ENCODE measurements at regions not wholly inside any gene's neighbourhood (a gene's known extent, or its start where the extent isn't known, plus 50 kb on each side); places are given as distances from the start of the nearest gene placed in this dataset.

DNA sequence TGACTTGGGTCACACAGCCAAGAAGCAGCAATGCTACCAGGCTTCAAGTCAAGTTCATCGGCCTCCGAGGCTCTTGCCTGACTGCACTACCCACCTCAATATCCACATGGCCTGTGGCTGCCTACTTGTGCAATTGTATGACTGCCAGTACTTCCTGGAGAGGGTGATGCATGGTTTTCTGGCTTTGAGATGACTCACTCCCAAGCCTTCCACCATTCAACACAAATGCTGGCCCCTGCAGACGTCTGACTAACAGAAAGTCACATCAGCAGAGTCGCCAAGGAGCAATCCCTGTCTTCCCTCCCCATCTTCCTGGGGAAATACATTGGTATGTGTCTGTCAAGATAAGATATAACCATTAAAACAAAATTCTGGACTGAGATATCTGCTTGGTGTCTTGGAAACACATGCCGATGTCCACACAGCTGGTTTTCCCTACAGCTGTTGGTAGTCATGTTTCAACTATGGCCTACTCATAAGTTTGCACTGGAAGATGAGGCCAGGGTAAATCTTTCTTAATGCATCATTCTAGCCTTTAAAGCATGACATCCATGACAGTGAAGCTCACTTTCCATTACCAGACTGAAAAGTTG lies 79.6 kb upstream of the SPATA12 start (continued):
- TF ChIP-seq CTCF (conservative IDR thresholded peaks at IDR 0.05; ENCODE audit: low read depth, low read length) (no peak), MXI1 (IDR thresholded peaks at IDR 0.05; ENCODE audit: borderline replicate concordance, low read depth, low read length) (peak; percentile 80; the same call in 1 of the 2 replicates), FOS (IDR thresholded peaks at IDR 0.05; ENCODE audit: low read depth, low read length) (peak; percentile 93)
- TF ChIP-seq, protein P1, sequence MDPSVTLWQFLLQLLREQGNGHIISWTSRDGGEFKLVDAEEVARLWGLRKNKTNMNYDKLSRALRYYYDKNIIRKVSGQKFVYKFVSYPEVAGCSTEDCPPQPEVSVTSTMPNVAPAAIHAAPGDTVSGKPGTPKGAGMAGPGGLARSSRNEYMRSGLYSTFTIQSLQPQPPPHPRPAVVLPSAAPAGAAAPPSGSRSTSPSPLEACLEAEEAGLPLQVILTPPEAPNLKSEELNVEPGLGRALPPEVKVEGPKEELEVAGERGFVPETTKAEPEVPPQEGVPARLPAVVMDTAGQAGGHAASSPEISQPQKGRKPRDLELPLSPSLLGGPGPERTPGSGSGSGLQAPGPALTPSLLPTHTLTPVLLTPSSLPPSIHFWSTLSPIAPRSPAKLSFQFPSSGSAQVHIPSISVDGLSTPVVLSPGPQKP (IDR thresholded peaks at IDR 0.05; ENCODE audit: borderline replicate concordance, low read depth, low read length), result no peak
- TF ChIP-seq, protein P2, sequence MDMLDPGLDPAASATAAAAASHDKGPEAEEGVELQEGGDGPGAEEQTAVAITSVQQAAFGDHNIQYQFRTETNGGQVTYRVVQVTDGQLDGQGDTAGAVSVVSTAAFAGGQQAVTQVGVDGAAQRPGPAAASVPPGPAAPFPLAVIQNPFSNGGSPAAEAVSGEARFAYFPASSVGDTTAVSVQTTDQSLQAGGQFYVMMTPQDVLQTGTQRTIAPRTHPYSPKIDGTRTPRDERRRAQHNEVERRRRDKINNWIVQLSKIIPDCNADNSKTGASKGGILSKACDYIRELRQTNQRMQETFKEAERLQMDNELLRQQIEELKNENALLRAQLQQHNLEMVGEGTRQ (IDR thresholded peaks at IDR 0.05; ENCODE audit: low read depth, low read length), result peak; percentile 41; the same call in 1 of the 2 replicates
